ENCODE measurements at regions not wholly inside any gene's neighbourhood (a gene's known extent, or its start where the extent isn't known, plus 50 kb on each side); places are given as distances from the start of the nearest gene placed in this dataset.
"Not testable (repeated sequence)": the region's sequence is repeated elsewhere in the genome, so short reads cannot be mapped to it uniquely, and the experiment has no call there.

GRCh38 chr17:70934835-70935234, 765.5 kb downstream of the KCNJ2 start:
- no peak for DNase-seq
- intact Hi-C loops (cut with micrococcal nuclease): no loop called here
- CTCF ChIA-PET: no interaction called here
- H3K27me3 Mint-ChIP-seq: no peaks in the 10 kb centered on the region
- no peaks in the 10 kb centered on the region for H3K36me3 Mint-ChIP-seq
- H3K4me3 Mint-ChIP-seq: no peak overlapping the region
- POLR2A ChIA-PET: no interaction called here
- H3K9me3 Mint-ChIP-seq: no peaks in the 10 kb centered on the region
- no peaks in the 10 kb centered on the region for H3K4me1 Mint-ChIP-seq (ENCODE audit: low read depth)
- no peak overlapping the region for H3K27ac Mint-ChIP-seq

- no peak for DNase-seq
- H3K27ac Mint-ChIP-seq: no peak overlapping the region
- CTCF ChIA-PET: no interaction called here
- H3K4me3 Mint-ChIP-seq: no peak overlapping the region
- H3K27me3 Mint-ChIP-seq: no peaks in the 10 kb centered on the region
- H3K36me3 Mint-ChIP-seq: no peaks in the 10 kb centered on the region
- no peaks in the 10 kb centered on the region for H3K4me1 Mint-ChIP-seq (ENCODE audit: low read depth)
- POLR2A ChIA-PET: no interaction called here
- intact Hi-C loops (cut with micrococcal nuclease): no loop called here
- H3K9me3 Mint-ChIP-seq: no peaks in the 10 kb centered on the region
Measured at GRCh38 chr17:70936724-70937123, 767.4 kb downstream of the KCNJ2 start.

GRCh38 chr17:70938336-70938735, 769.0 kb downstream of the KCNJ2 start:
- intact Hi-C loops (cut with micrococcal nuclease): no loop called here

GRCh38 chr17:70945386-70945785, 776.1 kb downstream of the KCNJ2 start:
- no peak overlapping the region for H3K4me3 Mint-ChIP-seq
- intact Hi-C loops (cut with micrococcal nuclease): no loop called here
- CTCF ChIA-PET: no interaction called here
- H3K36me3 Mint-ChIP-seq: no peaks in the 10 kb centered on the region
- peaks cover 3% of the 10 kb centered on the region for H3K9me3 Mint-ChIP-seq
- POLR2A ChIA-PET: no interaction called here
- H3K27ac Mint-ChIP-seq: no peak overlapping the region
- no peak for DNase-seq
- H3K4me1 Mint-ChIP-seq (ENCODE audit: low read depth): no peaks in the 10 kb centered on the region
- no peaks in the 10 kb centered on the region for H3K27me3 Mint-ChIP-seq

More at GRCh38 chr17:70938336-70938735, 769.0 kb downstream of the KCNJ2 start:
- Mint-ChIP-seq H3K27ac (no peak overlapping the region), H3K27me3 (no peaks in the 10 kb centered on the region), H3K4me1 (ENCODE audit: low read depth) (no peaks in the 10 kb centered on the region), H3K9me3 (no peaks in the 10 kb centered on the region), H3K36me3 (no peaks in the 10 kb centered on the region), H3K4me3 (no peak overlapping the region)
- CTCF ChIA-PET: no interaction called here
- DNase-seq: no peak
- POLR2A ChIA-PET: no interaction called here

- Mint-ChIP-seq H3K36me3 (no peaks in the 10 kb centered on the region), H3K4me1 (ENCODE audit: low read depth) (no peaks in the 10 kb centered on the region), H3K9me3 (peaks cover 12% of the 10 kb centered on the region), H3K27ac (no peak overlapping the region), H3K4me3 (no peak overlapping the region), H3K27me3 (no peaks in the 10 kb centered on the region)
- POLR2A ChIA-PET: no interaction called here
- intact Hi-C loops (cut with micrococcal nuclease): no loop called here
- no peak for DNase-seq
- CTCF ChIA-PET: no interaction called here
Measured at GRCh38 chr17:70947215-70947614, 777.9 kb downstream of the KCNJ2 start.

- Mint-ChIP-seq H3K4me1 (ENCODE audit: low read depth) (no peaks in the 10 kb centered on the region), H3K27me3 (no peaks in the 10 kb centered on the region), H3K27ac (no peak overlapping the region), H3K4me3 (no peak overlapping the region), H3K36me3 (no peaks in the 10 kb centered on the region), H3K9me3 (peaks cover 19% of the 10 kb centered on the region)
- no peak for DNase-seq
- POLR2A ChIA-PET: no interaction called here
- intact Hi-C loops (cut with micrococcal nuclease): no loop called here
- CTCF ChIA-PET: no interaction called here
Measured at GRCh38 chr17:70947636-70948565, 778.6 kb downstream of the KCNJ2 start.

GRCh38 chr17:70953140-70953539, 783.8 kb downstream of the KCNJ2 start:
- DNase-seq: not testable (repeated sequence)

GRCh38 chr17:70955441-70955840, 786.1 kb downstream of the KCNJ2 start:
- ChIA-PET CTCF (no interaction called here), POLR2A (no interaction called here)
- Mint-ChIP-seq H3K4me1 (ENCODE audit: low read depth) (no peaks in the 10 kb centered on the region), H3K4me3 (no peak overlapping the region), H3K27ac (no peak overlapping the region), H3K36me3 (no peaks in the 10 kb centered on the region), H3K27me3 (no peaks in the 10 kb centered on the region), H3K9me3 (peaks cover 24% of the 10 kb centered on the region)
- intact Hi-C loops (cut with micrococcal nuclease): loop anchor here (10.0 kb wide), 1 partner anchor 61 kb away; no protein-coding TSS in a partner anchor
- DNase-seq: no peak

More at GRCh38 chr17:70953140-70953539, 783.8 kb downstream of the KCNJ2 start:
- H3K27ac Mint-ChIP-seq; H3K4me3 Mint-ChIP-seq; CTCF ChIA-PET; H3K4me1 Mint-ChIP-seq (ENCODE audit: low read depth); H3K27me3 Mint-ChIP-seq; POLR2A ChIA-PET; H3K36me3 Mint-ChIP-seq: not testable (repeated sequence)
- intact Hi-C loops (cut with micrococcal nuclease): loop anchor here (10.0 kb wide), 1 partner anchor 58 kb away; no protein-coding TSS in a partner anchor
- H3K9me3 Mint-ChIP-seq: peaks cover 24% of the 10 kb centered on the region

- peaks cover 20% of the 10 kb centered on the region for H3K9me3 Mint-ChIP-seq
- H3K27ac Mint-ChIP-seq: no peak overlapping the region
- H3K4me3 Mint-ChIP-seq: no peak overlapping the region
- POLR2A ChIA-PET: no interaction called here
- no peaks in the 10 kb centered on the region for H3K27me3 Mint-ChIP-seq
- H3K4me1 Mint-ChIP-seq (ENCODE audit: low read depth): no peaks in the 10 kb centered on the region
- H3K36me3 Mint-ChIP-seq: no peaks in the 10 kb centered on the region
- DNase-seq: no peak
- intact Hi-C loops (cut with micrococcal nuclease): loop anchor here (10.0 kb wide), 1 partner anchor 62 kb away; no protein-coding TSS in a partner anchor
- CTCF ChIA-PET: no interaction called here
Measured at GRCh38 chr17:70956726-70957125, 787.4 kb downstream of the KCNJ2 start.

GRCh38 chr17:70961341-70961740, 792.0 kb downstream of the KCNJ2 start:
- Mint-ChIP-seq H3K4me1 (ENCODE audit: low read depth) (no peaks in the 10 kb centered on the region), H3K4me3 (no peak overlapping the region), H3K27ac (no peak overlapping the region), H3K27me3 (no peaks in the 10 kb centered on the region), H3K9me3 (peaks cover 11% of the 10 kb centered on the region), H3K36me3 (no peaks in the 10 kb centered on the region)
- ChIA-PET POLR2A (no interaction called here), CTCF (no interaction called here)
- intact Hi-C loops (cut with micrococcal nuclease): no loop called here
- no peak for DNase-seq

- POLR2A ChIA-PET: no interaction called here
Measured at GRCh38 chr17:70968302-70968701, 799.0 kb downstream of the KCNJ2 start.

GRCh38 chr17:70969521-70970034, 800.2 kb downstream of the KCNJ2 start:
- no peak overlapping the region for H3K4me3 Mint-ChIP-seq
- intact Hi-C loops (cut with micrococcal nuclease): no loop called here
- POLR2A ChIA-PET: no interaction called here

More at GRCh38 chr17:70968302-70968701, 799.0 kb downstream of the KCNJ2 start:
- H3K27me3 Mint-ChIP-seq: no peaks in the 10 kb centered on the region
- no peak overlapping the region for H3K4me3 Mint-ChIP-seq
- CTCF ChIA-PET: no interaction called here
- H3K27ac Mint-ChIP-seq: no peak overlapping the region
- no peak for DNase-seq
- H3K36me3 Mint-ChIP-seq: no peaks in the 10 kb centered on the region
- peaks cover 19% of the 10 kb centered on the region for H3K9me3 Mint-ChIP-seq
- H3K4me1 Mint-ChIP-seq (ENCODE audit: low read depth): no peaks in the 10 kb centered on the region
- intact Hi-C loops (cut with micrococcal nuclease): no loop called here

GRCh38 chr17:70976447-70976846, 807.1 kb downstream of the KCNJ2 start:
- Mint-ChIP-seq H3K4me3 (no peak overlapping the region), H3K9me3 (peaks cover 3% of the 10 kb centered on the region), H3K36me3 (no peaks in the 10 kb centered on the region), H3K27ac (no peak overlapping the region), H3K27me3 (no peaks in the 10 kb centered on the region), H3K4me1 (ENCODE audit: low read depth) (no peaks in the 10 kb centered on the region)
- intact Hi-C loops (cut with micrococcal nuclease): no loop called here
- CTCF ChIA-PET: no interaction called here
- no peak for DNase-seq
- POLR2A ChIA-PET: no interaction called here

More at GRCh38 chr17:70969521-70970034, 800.2 kb downstream of the KCNJ2 start:
- no peak for DNase-seq
- Mint-ChIP-seq H3K27me3 (no peaks in the 10 kb centered on the region), H3K4me1 (ENCODE audit: low read depth) (no peaks in the 10 kb centered on the region), H3K9me3 (peaks cover 19% of the 10 kb centered on the region), H3K27ac (no peak overlapping the region), H3K36me3 (no peaks in the 10 kb centered on the region)
- CTCF ChIA-PET: no interaction called here
